Spleen (tissue), 11 donors: ENCODE measurements at regions not wholly inside any gene's neighbourhood (a gene's known extent, or its start where the extent isn't known, plus 50 kb on each side); places are given as distances from the start of the nearest gene placed in this dataset.

Experiments used
- DNase-seq: peaks from one replicate; pipeline ENCODE4 v3.0.0-alpha.2; 2020
- H3K27ac ChIP-seq, 8 donors: fragments of 200-600 bp; sonication (generic) in 7 of 8; 1 replicate in 4 of 8; 2 replicates in 4 of 8; pipeline versions ENCODE4 v1.5.0 to v1.8.0; 2016 to 2021; ENCODE audit warnings: inconsistent platforms in 4 of 8, mild to moderate bottlenecking in 4 of 8, moderate library complexity in 1 of 8
- H3K27me3 ChIP-seq, 7 donors: fragments of 200-600 bp; sonication (generic) in 6 of 7; replicated peaks in 1 of 7; 1 replicate in 4 of 7; 2 replicates in 3 of 7; pipeline versions ENCODE4 v1.5.0 to v1.8.0; 2016 to 2021; ENCODE audit warnings: inconsistent platforms in 3 of 7, mild to moderate bottlenecking in 1 of 7
- H3K36me3 ChIP-seq, 6 donors: fragments of 200-600 bp; sonication (generic) in 5 of 6; 1 replicate in 4 of 6; 2 replicates in 2 of 6; pipeline versions ENCODE4 v1.5.0 to v1.8.0; 2016 to 2021; ENCODE audit warnings: inconsistent platforms in 2 of 6
- H3K4me1 ChIP-seq, 6 donors: fragments of 200-600 bp; sonication (generic) in 5 of 6; 1 replicate in 3 of 6; 2 replicates in 3 of 6; pipeline versions ENCODE4 v1.5.0 to v1.8.0; 2016 to 2021; ENCODE audit warnings: inconsistent platforms in 3 of 6
- H3K4me3 ChIP-seq, 8 donors: fragments of 200-600 bp; sonication (generic) in 7 of 8; 1 replicate in 4 of 8; 2 replicates in 4 of 8; pipeline versions ENCODE4 v1.5.0 to v1.8.0; 2016 to 2021; ENCODE audit warnings: inconsistent platforms in 4 of 8, mild to moderate bottlenecking in 4 of 8, moderate library complexity in 2 of 8
- H3K9me3 ChIP-seq, 8 donors: fragments of 200-600 bp; sonication (generic) in 7 of 8; 1 replicate in 4 of 8; 2 replicates in 4 of 8; pipeline versions ENCODE4 v1.5.0 to v1.8.0; 2016 to 2021; ENCODE audit warnings: inconsistent platforms in 4 of 8
- CTCF ChIP-seq, 11 experiments: fragments of 200-600 bp in 7 of 11; fragments of 450-650 bp in 4 of 11; sonication (generic) in 4 of 11; IDR thresholded peaks in 8 of 11; conservative IDR thresholded peaks in 3 of 11; 1 replicate in 7 of 11; 2 replicates in 4 of 11; pipeline versions ENCODE4 v1.4.0 to v1.8.0; 2016 to 2021; ENCODE audit warnings: antibody characterized with exemption in 11 of 11, inconsistent platforms in 4 of 11, mild to moderate bottlenecking in 1 of 11
- POLR2A ChIP-seq, 3 donors: fragments of 450-650 bp; IDR thresholded peaks; one replicate each; pipeline ENCODE4 v1.5.1; 2017; ENCODE audit warnings: antibody characterized with exemption in 3 of 3, mild to moderate bottlenecking in 1 of 3
- POLR2AphosphoS5 ChIP-seq, 3 donors: sonication (generic); formaldehyde crosslinking; IDR thresholded peaks; one replicate each; pipeline ENCODE4 v1.5.1; 2017; ENCODE audit warnings: antibody characterized with exemption in 3 of 3
- WGBS, 5 donors: extraction: QIAGEN DNeasy Blood & Tissue Kit in 3 of 5; methylation state at CpG; one replicate each; pipeline versions ENCODE4 v1.1.5 to v1.1.7; 2013 to 2018; 5-methylcytosine and 5-hydroxymethylcytosine counted together
- intact Hi-C: fragments of 100-400 bp; cut with DNase I; formaldehyde crosslinking; loops from one replicate; pipeline ENCODE4 v1.15.0; 2023; ENCODE audit warnings: low total_unique reads
- donor health status: healthy with polysubstance abuse.
- donor health status: DM: no; HTN: no; CAD: no; lungs with moderate emphysema.
- donor health status: DM: no; HTN: no; CAD: no.
- donor health status: Bipolar disorder and iron deficiency.
- donor health status: healthy.
- donor health status: DM: no; HTN: no; CAD: no.
- donor health status: DM: yes; HTN: yes; CAD: no.

GRCh38 chr6:1077478-1078416 lies 234.2 kb upstream of the FOXQ1 start:
- intact Hi-C loops: no loop called here
- TF ChIP-seq POLR2A (IDR thresholded peaks at IDR 0.05) (no peak), CTCF (IDR thresholded peaks at IDR 0.05 in 8 of 11, conservative IDR thresholded peaks at IDR 0.05 in 3 of 11) (no peak)
- 85 to 90% (median 87%) methylated on average over 22 of the region's 22 CpGs for WGBS, 5 donors
- Histone ChIP-seq H3K27me3 (peaks cover 0 to 15% (median 0%) of the 10 kb centered on the region in 7 donors), H3K9me3 (no peaks in the 10 kb centered on the region), H3K4me1 (no peaks in the 10 kb centered on the region), H3K36me3 (no peaks in the 10 kb centered on the region), H3K4me3 (no peak overlapping the region), H3K27ac (no peak overlapping the region)
- DNase-seq: no peak

GRCh38 chr6:1076531-1077459 lies 235.1 kb upstream of the FOXQ1 start:
- Histone ChIP-seq H3K4me3 (no peak overlapping the region), H3K4me1 (no peaks in the 10 kb centered on the region), H3K27me3 (peaks cover 0 to 15% (median 0%) of the 10 kb centered on the region in 7 donors), H3K9me3 (no peaks in the 10 kb centered on the region), H3K27ac (no peak overlapping the region), H3K36me3 (no peaks in the 10 kb centered on the region)
- intact Hi-C loops: no loop called here
- TF ChIP-seq POLR2AphosphoS5 (IDR thresholded peaks at IDR 0.05) (no peak), POLR2A (IDR thresholded peaks at IDR 0.05) (no peak), CTCF (IDR thresholded peaks at IDR 0.05 in 8 of 11, conservative IDR thresholded peaks at IDR 0.05 in 3 of 11) (no peak)
- DNase-seq: no peak
- 81 to 84% (median 81%) methylated on average over 17 of the region's 17 CpGs for WGBS, 5 donors

GRCh38 chr6:1075880-1076279 lies 236.0 kb upstream of the FOXQ1 start:
- Histone ChIP-seq H3K27me3 (peaks cover 0 to 19% (median 0%) of the 10 kb centered on the region in 7 donors), H3K9me3 (no peaks in the 10 kb centered on the region), H3K4me1 (no peaks in the 10 kb centered on the region), H3K27ac (no peak overlapping the region), H3K36me3 (no peaks in the 10 kb centered on the region), H3K4me3 (no peak overlapping the region)
- 74 to 93% (median 84%) methylated on average over 4 of the region's 4 CpGs for WGBS, 5 donors
- intact Hi-C loops: no loop called here
- TF ChIP-seq POLR2AphosphoS5 (IDR thresholded peaks at IDR 0.05): no peak
- no peak for TF ChIP-seq POLR2A (IDR thresholded peaks at IDR 0.05)
- no peak for TF ChIP-seq CTCF (IDR thresholded peaks at IDR 0.05 in 8 of 11, conservative IDR thresholded peaks at IDR 0.05 in 3 of 11)
- DNase-seq: no peak
